ENCODE measurements at regions not wholly inside any gene's neighbourhood (a gene's known extent, or its start where the extent isn't known, plus 50 kb on each side); places are given as distances from the start of the nearest gene placed in this dataset.
"Not testable (repeated sequence)": the region's sequence is repeated elsewhere in the genome, so short reads cannot be mapped to it uniquely, and the experiment has no call there.

DNA sequence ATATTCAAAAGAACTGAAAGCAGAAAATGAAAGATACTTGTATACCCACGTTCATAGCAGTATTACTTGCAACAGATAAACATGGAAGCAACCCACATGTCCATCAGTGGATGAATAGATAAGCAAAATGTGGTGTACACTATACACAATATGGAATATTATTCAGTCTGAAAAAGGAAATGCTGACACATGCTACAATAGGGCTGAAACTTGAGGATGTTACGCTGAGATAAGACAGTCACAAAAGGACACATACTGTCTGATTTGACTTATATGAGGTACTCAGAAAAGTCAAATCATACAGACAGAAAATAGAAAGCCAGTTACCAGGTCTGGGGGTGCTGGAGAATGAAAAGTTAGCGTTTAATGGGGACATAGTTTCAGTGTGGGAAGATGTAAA, 76.5 kb upstream of the FBXO28 start:
- not testable (repeated sequence) for H3K9ac ChIP-seq (ENCODE audit: insufficient read depth, low read length); H3K4me1 ChIP-seq (ENCODE audit: control insufficient read depth, extremely low read depth, insufficient read depth, low read length); H3K27me3 ChIP-seq (ENCODE audit: control insufficient read depth, insufficient read depth, low read length); H3K79me2 ChIP-seq (ENCODE audit: control insufficient read depth, insufficient read depth, low read length); H4K20me1 ChIP-seq (ENCODE audit: control insufficient read depth, extremely low read depth, insufficient read depth, low read length); H3K4me3 ChIP-seq (replicated peaks in 1 of 4; ENCODE audit: control extremely low read depth in 1 of 4, insufficient read depth in 1 of 4, low read depth in 3 of 4, low read length in 4 of 4); H3K36me3 ChIP-seq (ENCODE audit: control insufficient read depth, insufficient read depth, low read length); H3K27ac ChIP-seq (ENCODE audit: insufficient read depth, low read length); DNase-seq (ENCODE audit: low read depth in 2 of 2); H2AFZ ChIP-seq (ENCODE audit: low read length); H3K4me2 ChIP-seq (ENCODE audit: extremely low read depth, insufficient read depth, low read length); H3K9me3 ChIP-seq (ENCODE audit: control insufficient read depth, insufficient read depth, low read depth, low read length)

DNA sequence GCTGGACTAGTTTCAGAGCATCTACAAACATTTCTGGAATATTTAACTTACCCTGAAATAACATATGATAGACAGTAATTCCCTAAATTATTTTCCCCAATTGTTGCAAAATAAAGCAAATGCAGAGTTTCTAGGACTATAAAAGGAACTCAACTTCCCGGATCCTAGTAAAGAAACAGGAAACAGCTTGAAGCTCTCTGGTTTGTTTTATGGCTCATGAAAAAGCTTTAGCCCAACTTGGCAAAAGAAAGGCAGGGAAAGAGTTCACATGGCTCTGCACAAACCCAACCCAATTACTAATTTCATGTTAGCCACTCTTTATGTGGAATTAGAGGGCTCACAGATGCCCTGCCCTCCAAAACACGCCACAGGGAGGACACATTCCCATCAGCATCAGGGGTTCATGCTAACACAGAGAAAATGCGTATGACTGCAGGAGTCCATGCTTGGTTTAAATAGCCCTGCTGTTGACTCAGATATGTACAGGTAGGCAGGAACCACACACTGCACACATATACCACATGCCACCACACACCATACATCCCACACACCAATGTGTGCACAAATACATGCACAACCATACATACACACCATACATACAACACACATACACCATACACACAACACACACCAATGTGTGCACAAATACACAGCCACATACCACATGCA, 81.2 kb upstream of the FBXO28 start:
- H3K4me1 ChIP-seq (ENCODE audit: control insufficient read depth, extremely low read depth, insufficient read depth, low read length); H3K27me3 ChIP-seq (ENCODE audit: control insufficient read depth, insufficient read depth, low read length); H3K4me3 ChIP-seq (replicated peaks in 1 of 4; ENCODE audit: control extremely low read depth in 1 of 4, insufficient read depth in 1 of 4, low read depth in 3 of 4, low read length in 4 of 4); H3K9ac ChIP-seq (ENCODE audit: insufficient read depth, low read length); H3K9me3 ChIP-seq (ENCODE audit: control insufficient read depth, insufficient read depth, low read depth, low read length); H2AFZ ChIP-seq (ENCODE audit: low read length); H3K79me2 ChIP-seq (ENCODE audit: control insufficient read depth, insufficient read depth, low read length); H3K36me3 ChIP-seq (ENCODE audit: control insufficient read depth, insufficient read depth, low read length); H4K20me1 ChIP-seq (ENCODE audit: control insufficient read depth, extremely low read depth, insufficient read depth, low read length); H3K4me2 ChIP-seq (ENCODE audit: extremely low read depth, insufficient read depth, low read length); H3K27ac ChIP-seq (ENCODE audit: insufficient read depth, low read length); DNase-seq (ENCODE audit: low read depth in 2 of 2): not testable (repeated sequence)

- not testable (repeated sequence) for H2AFZ ChIP-seq (ENCODE audit: low read length); H3K27me3 ChIP-seq (ENCODE audit: control insufficient read depth, insufficient read depth, low read length); H3K4me1 ChIP-seq (ENCODE audit: control insufficient read depth, extremely low read depth, insufficient read depth, low read length); H3K9me3 ChIP-seq (ENCODE audit: control insufficient read depth, insufficient read depth, low read depth, low read length); H4K20me1 ChIP-seq (ENCODE audit: control insufficient read depth, extremely low read depth, insufficient read depth, low read length); H3K27ac ChIP-seq (ENCODE audit: insufficient read depth, low read length); H3K4me2 ChIP-seq (ENCODE audit: extremely low read depth, insufficient read depth, low read length); H3K9ac ChIP-seq (ENCODE audit: insufficient read depth, low read length); H3K79me2 ChIP-seq (ENCODE audit: control insufficient read depth, insufficient read depth, low read length); H3K36me3 ChIP-seq (ENCODE audit: control insufficient read depth, insufficient read depth, low read length); H3K4me3 ChIP-seq (replicated peaks in 1 of 4; ENCODE audit: control extremely low read depth in 1 of 4, insufficient read depth in 1 of 4, low read depth in 3 of 4, low read length in 4 of 4); DNase-seq (ENCODE audit: low read depth in 2 of 2)
These were observed 81.9 kb upstream of the FBXO28 start for GRCh38 chr1:224031986-224032385.

- not testable (repeated sequence) for H3K4me3 ChIP-seq (replicated peaks in 1 of 4; ENCODE audit: control extremely low read depth in 1 of 4, insufficient read depth in 1 of 4, low read depth in 3 of 4, low read length in 4 of 4); H3K9me3 ChIP-seq (ENCODE audit: control insufficient read depth, insufficient read depth, low read depth, low read length); H3K9ac ChIP-seq (ENCODE audit: insufficient read depth, low read length); H3K79me2 ChIP-seq (ENCODE audit: control insufficient read depth, insufficient read depth, low read length); H3K27me3 ChIP-seq (ENCODE audit: control insufficient read depth, insufficient read depth, low read length); H2AFZ ChIP-seq (ENCODE audit: low read length); H4K20me1 ChIP-seq (ENCODE audit: control insufficient read depth, extremely low read depth, insufficient read depth, low read length); H3K4me2 ChIP-seq (ENCODE audit: extremely low read depth, insufficient read depth, low read length); H3K27ac ChIP-seq (ENCODE audit: insufficient read depth, low read length); H3K4me1 ChIP-seq (ENCODE audit: control insufficient read depth, extremely low read depth, insufficient read depth, low read length); H3K36me3 ChIP-seq (ENCODE audit: control insufficient read depth, insufficient read depth, low read length); DNase-seq (ENCODE audit: low read depth in 2 of 2)
These were observed 83.7 kb upstream of the FBXO28 start for GRCh38 chr1:224030257-224030656.

GRCh38 chr1:224029286-224030025, 84.5 kb upstream of the FBXO28 start:
- H3K36me3 ChIP-seq (ENCODE audit: control insufficient read depth, insufficient read depth, low read length); H4K20me1 ChIP-seq (ENCODE audit: control insufficient read depth, extremely low read depth, insufficient read depth, low read length); H2AFZ ChIP-seq (ENCODE audit: low read length); H3K79me2 ChIP-seq (ENCODE audit: control insufficient read depth, insufficient read depth, low read length); DNase-seq (ENCODE audit: low read depth in 2 of 2); H3K9me3 ChIP-seq (ENCODE audit: control insufficient read depth, insufficient read depth, low read depth, low read length); H3K4me2 ChIP-seq (ENCODE audit: extremely low read depth, insufficient read depth, low read length); H3K27me3 ChIP-seq (ENCODE audit: control insufficient read depth, insufficient read depth, low read length); H3K9ac ChIP-seq (ENCODE audit: insufficient read depth, low read length); H3K27ac ChIP-seq (ENCODE audit: insufficient read depth, low read length); H3K4me1 ChIP-seq (ENCODE audit: control insufficient read depth, extremely low read depth, insufficient read depth, low read length); H3K4me3 ChIP-seq (replicated peaks in 1 of 4; ENCODE audit: control extremely low read depth in 1 of 4, insufficient read depth in 1 of 4, low read depth in 3 of 4, low read length in 4 of 4): not testable (repeated sequence)

DNA sequence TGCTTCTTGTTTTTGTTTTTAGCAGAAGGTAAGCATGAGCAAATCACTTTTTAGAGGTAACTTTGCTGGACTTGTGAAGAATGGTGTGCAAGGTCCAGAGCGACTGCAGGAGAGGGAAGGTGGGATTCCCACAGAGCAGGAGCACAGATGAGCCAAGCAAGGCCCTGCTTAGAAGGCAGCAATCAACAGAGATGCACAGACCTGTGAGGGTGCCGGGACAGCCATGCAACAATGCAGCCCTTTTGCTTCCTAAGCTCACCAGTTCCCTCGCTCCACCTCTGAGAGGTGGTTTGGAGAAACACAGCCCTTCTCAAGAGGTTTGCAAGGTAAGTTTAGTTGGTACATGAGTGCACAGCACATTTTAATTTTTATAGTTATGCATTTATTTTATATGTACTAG, 85.1 kb upstream of the FBXO28 start:
- not testable (repeated sequence) for H4K20me1 ChIP-seq (ENCODE audit: control insufficient read depth, extremely low read depth, insufficient read depth, low read length); H3K79me2 ChIP-seq (ENCODE audit: control insufficient read depth, insufficient read depth, low read length); DNase-seq (ENCODE audit: low read depth in 2 of 2); H3K4me2 ChIP-seq (ENCODE audit: extremely low read depth, insufficient read depth, low read length); H3K4me3 ChIP-seq (replicated peaks in 1 of 4; ENCODE audit: control extremely low read depth in 1 of 4, insufficient read depth in 1 of 4, low read depth in 3 of 4, low read length in 4 of 4); H3K9me3 ChIP-seq (ENCODE audit: control insufficient read depth, insufficient read depth, low read depth, low read length); H3K36me3 ChIP-seq (ENCODE audit: control insufficient read depth, insufficient read depth, low read length); H3K4me1 ChIP-seq (ENCODE audit: control insufficient read depth, extremely low read depth, insufficient read depth, low read length); H3K9ac ChIP-seq (ENCODE audit: insufficient read depth, low read length); H3K27me3 ChIP-seq (ENCODE audit: control insufficient read depth, insufficient read depth, low read length); H2AFZ ChIP-seq (ENCODE audit: low read length); H3K27ac ChIP-seq (ENCODE audit: insufficient read depth, low read length)

DNA sequence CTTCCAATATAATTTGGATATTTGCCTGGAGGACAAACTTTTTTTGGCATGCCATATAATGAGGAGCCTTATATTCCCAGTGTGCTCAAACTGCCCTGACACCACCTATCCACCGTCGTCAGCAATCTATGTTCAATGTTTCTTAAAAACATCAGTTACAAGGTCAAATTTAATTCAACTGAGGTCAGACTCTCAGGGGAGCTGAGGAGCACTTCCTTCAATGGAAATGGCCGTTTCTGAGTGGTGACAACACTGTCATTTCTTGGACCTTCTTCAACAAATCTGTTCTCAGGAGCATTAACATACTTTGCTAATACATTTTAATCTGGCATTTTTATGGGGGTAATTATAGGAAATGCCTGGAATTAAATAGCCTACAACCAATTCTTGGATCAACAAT, 90.8 kb upstream of the FBXO28 start:
- not testable (repeated sequence) for H3K27me3 ChIP-seq (ENCODE audit: control insufficient read depth, insufficient read depth, low read length); H3K79me2 ChIP-seq (ENCODE audit: control insufficient read depth, insufficient read depth, low read length); H2AFZ ChIP-seq (ENCODE audit: low read length); H3K9ac ChIP-seq (ENCODE audit: insufficient read depth, low read length); H3K36me3 ChIP-seq (ENCODE audit: control insufficient read depth, insufficient read depth, low read length); DNase-seq (ENCODE audit: low read depth in 2 of 2); H3K4me3 ChIP-seq (replicated peaks in 1 of 4; ENCODE audit: control extremely low read depth in 1 of 4, insufficient read depth in 1 of 4, low read depth in 3 of 4, low read length in 4 of 4); H3K4me1 ChIP-seq (ENCODE audit: control insufficient read depth, extremely low read depth, insufficient read depth, low read length); H4K20me1 ChIP-seq (ENCODE audit: control insufficient read depth, extremely low read depth, insufficient read depth, low read length); H3K27ac ChIP-seq (ENCODE audit: insufficient read depth, low read length); H3K4me2 ChIP-seq (ENCODE audit: extremely low read depth, insufficient read depth, low read length); H3K9me3 ChIP-seq (ENCODE audit: control insufficient read depth, insufficient read depth, low read depth, low read length)

Data from fibroblast of lung (primary cell).